ENCODE measurements at regions not wholly inside any gene's neighbourhood (a gene's known extent, or its start where the extent isn't known, plus 50 kb on each side); places are given as distances from the start of the nearest gene placed in this dataset.

- no peak for DNase-seq (ENCODE audit: low read depth in 2 of 2)
- no peaks in the 10 kb centered on the region for H3K9me3 ChIP-seq (ENCODE audit: control insufficient read depth, insufficient read depth, low read depth, low read length)
- peaks cover 18% of the 10 kb centered on the region for H3K4me1 ChIP-seq (ENCODE audit: control insufficient read depth, extremely low read depth, insufficient read depth, low read length)
- H3K27ac ChIP-seq (ENCODE audit: insufficient read depth, low read length), result no peak overlapping the region
- no peak overlapping the region for H3K4me3 ChIP-seq (replicated peaks in 1 of 4; ENCODE audit: control extremely low read depth in 1 of 4, insufficient read depth in 1 of 4, low read depth in 3 of 4, low read length in 4 of 4)
- H3K79me2 ChIP-seq (ENCODE audit: control insufficient read depth, insufficient read depth, low read length), result no peaks in the 10 kb centered on the region
- no peak overlapping the region for H3K4me2 ChIP-seq (ENCODE audit: extremely low read depth, insufficient read depth, low read length)
- TF ChIP-seq, protein P1, sequence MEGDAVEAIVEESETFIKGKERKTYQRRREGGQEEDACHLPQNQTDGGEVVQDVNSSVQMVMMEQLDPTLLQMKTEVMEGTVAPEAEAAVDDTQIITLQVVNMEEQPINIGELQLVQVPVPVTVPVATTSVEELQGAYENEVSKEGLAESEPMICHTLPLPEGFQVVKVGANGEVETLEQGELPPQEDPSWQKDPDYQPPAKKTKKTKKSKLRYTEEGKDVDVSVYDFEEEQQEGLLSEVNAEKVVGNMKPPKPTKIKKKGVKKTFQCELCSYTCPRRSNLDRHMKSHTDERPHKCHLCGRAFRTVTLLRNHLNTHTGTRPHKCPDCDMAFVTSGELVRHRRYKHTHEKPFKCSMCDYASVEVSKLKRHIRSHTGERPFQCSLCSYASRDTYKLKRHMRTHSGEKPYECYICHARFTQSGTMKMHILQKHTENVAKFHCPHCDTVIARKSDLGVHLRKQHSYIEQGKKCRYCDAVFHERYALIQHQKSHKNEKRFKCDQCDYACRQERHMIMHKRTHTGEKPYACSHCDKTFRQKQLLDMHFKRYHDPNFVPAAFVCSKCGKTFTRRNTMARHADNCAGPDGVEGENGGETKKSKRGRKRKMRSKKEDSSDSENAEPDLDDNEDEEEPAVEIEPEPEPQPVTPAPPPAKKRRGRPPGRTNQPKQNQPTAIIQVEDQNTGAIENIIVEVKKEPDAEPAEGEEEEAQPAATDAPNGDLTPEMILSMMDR (conservative IDR thresholded peaks at IDR 0.05 in 1 of 2, IDR thresholded peaks at IDR 0.05 in 1 of 2; ENCODE audit: low read depth in 1 of 2, low read length in 2 of 2), result no peak
- TF ChIP-seq EZH2 (IDR thresholded peaks at IDR 0.05; ENCODE audit: low read length, missing control alignments), result no peak
- no peak overlapping the region for H3K9ac ChIP-seq (ENCODE audit: insufficient read depth, low read length)
- H2AFZ ChIP-seq (ENCODE audit: low read length), result no peak overlapping the region
- H4K20me1 ChIP-seq (ENCODE audit: control insufficient read depth, extremely low read depth, insufficient read depth, low read length), result no peaks in the 10 kb centered on the region
- no peaks in the 10 kb centered on the region for H3K36me3 ChIP-seq (ENCODE audit: control insufficient read depth, insufficient read depth, low read length)
- no peaks in the 10 kb centered on the region for H3K27me3 ChIP-seq (ENCODE audit: control insufficient read depth, insufficient read depth, low read length)
Measured at GRCh38 chr2:133816037-133816436, 247.8 kb upstream of the NCKAP5 start.

DNA sequence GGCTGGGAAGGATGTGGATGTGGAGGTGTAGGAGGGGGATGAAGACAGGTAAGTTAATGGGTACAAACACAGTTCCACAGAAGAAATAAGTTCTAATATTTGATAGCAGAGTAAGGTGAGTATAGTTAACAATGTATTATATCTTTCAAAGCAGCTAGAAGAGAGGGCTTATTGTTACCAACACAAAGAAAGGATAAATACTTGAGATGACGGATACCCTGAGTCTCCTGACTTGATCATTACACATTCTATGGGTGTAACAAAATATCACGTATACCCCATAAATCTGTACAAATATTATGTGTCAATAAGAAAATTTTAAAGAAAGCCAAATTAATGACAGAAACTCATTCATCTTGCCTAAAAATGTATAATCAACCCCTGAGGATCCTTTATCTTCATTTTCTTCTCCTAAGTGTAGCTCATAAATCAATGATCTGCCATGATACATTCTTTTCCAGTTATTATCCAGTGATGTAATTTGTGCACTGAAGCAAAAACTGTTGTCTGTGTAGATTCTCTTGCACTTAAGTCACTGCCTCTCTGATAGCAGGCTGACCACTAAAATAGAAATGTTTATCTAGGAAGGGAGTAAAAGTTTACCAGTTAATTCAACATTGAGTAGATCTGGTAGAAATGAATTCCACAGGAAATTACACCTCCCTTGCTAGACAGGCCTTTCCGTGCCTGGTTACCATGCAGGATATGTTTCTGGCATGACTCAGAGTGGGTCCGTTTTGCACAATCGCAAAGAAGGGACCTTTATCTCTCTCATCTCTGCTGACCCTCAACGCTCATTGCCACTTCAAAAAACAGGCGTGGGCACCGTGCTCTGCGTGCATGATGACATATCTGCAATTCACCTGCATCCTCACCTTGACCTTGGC lies 249.7 kb upstream of the NCKAP5 start:
- no peaks in the 10 kb centered on the region for H4K20me1 ChIP-seq (ENCODE audit: control insufficient read depth, extremely low read depth, insufficient read depth, low read length)
- peak overlapping the region; percentile 59 for H3K27ac ChIP-seq (ENCODE audit: insufficient read depth, low read length)
- H2AFZ ChIP-seq (ENCODE audit: low read length), result no peak overlapping the region
- H3K9ac ChIP-seq (ENCODE audit: insufficient read depth, low read length), result no peak overlapping the region
- no peak overlapping the region for H3K4me3 ChIP-seq (replicated peaks in 1 of 4; ENCODE audit: control extremely low read depth in 1 of 4, insufficient read depth in 1 of 4, low read depth in 3 of 4, low read length in 4 of 4)
- no peaks in the 10 kb centered on the region for H3K36me3 ChIP-seq (ENCODE audit: control insufficient read depth, insufficient read depth, low read length)
- peak overlapping the region; percentile 39 for H3K4me2 ChIP-seq (ENCODE audit: extremely low read depth, insufficient read depth, low read length)
- peaks cover 22% of the 10 kb centered on the region for H3K4me1 ChIP-seq (ENCODE audit: control insufficient read depth, extremely low read depth, insufficient read depth, low read length)
- H3K27me3 ChIP-seq (ENCODE audit: control insufficient read depth, insufficient read depth, low read length), result no peaks in the 10 kb centered on the region
- peak; percentile 94 to 100 for DNase-seq (ENCODE audit: low read depth in 2 of 2)
- no peak for TF ChIP-seq EZH2 (IDR thresholded peaks at IDR 0.05; ENCODE audit: low read length, missing control alignments)
- TF ChIP-seq, protein P1 (conservative IDR thresholded peaks at IDR 0.05 in 1 of 2, IDR thresholded peaks at IDR 0.05 in 1 of 2; ENCODE audit: low read depth in 1 of 2, low read length in 2 of 2), result no peak
- H3K79me2 ChIP-seq (ENCODE audit: control insufficient read depth, insufficient read depth, low read length), result no peaks in the 10 kb centered on the region
- H3K9me3 ChIP-seq (ENCODE audit: control insufficient read depth, insufficient read depth, low read depth, low read length), result no peaks in the 10 kb centered on the region

- TF ChIP-seq, protein P1 (conservative IDR thresholded peaks at IDR 0.05 in 1 of 2, IDR thresholded peaks at IDR 0.05 in 1 of 2; ENCODE audit: low read depth in 1 of 2, low read length in 2 of 2), result no peak
- no peak for TF ChIP-seq EZH2 (IDR thresholded peaks at IDR 0.05; ENCODE audit: low read length, missing control alignments)
Measured at GRCh38 chr2:133818661-133819060, 250.4 kb upstream of the NCKAP5 start.

More at GRCh38 chr2:133818661-133819060, 250.4 kb upstream of the NCKAP5 start:
- Histone ChIP-seq H2AFZ (ENCODE audit: low read length) (no peak overlapping the region), H3K79me2 (ENCODE audit: control insufficient read depth, insufficient read depth, low read length) (no peaks in the 10 kb centered on the region), H4K20me1 (ENCODE audit: control insufficient read depth, extremely low read depth, insufficient read depth, low read length) (no peaks in the 10 kb centered on the region), H3K9me3 (ENCODE audit: control insufficient read depth, insufficient read depth, low read depth, low read length) (no peaks in the 10 kb centered on the region), H3K4me3 (replicated peaks in 1 of 4; ENCODE audit: control extremely low read depth in 1 of 4, insufficient read depth in 1 of 4, low read depth in 3 of 4, low read length in 4 of 4) (no peak overlapping the region), H3K4me2 (ENCODE audit: extremely low read depth, insufficient read depth, low read length) (peak overlapping the region; percentile 39), H3K9ac (ENCODE audit: insufficient read depth, low read length) (no peak overlapping the region), H3K27me3 (ENCODE audit: control insufficient read depth, insufficient read depth, low read length) (no peaks in the 10 kb centered on the region), H3K4me1 (ENCODE audit: control insufficient read depth, extremely low read depth, insufficient read depth, low read length) (peaks cover 18% of the 10 kb centered on the region), H3K27ac (ENCODE audit: insufficient read depth, low read length) (peak overlapping the region; percentile 36), H3K36me3 (ENCODE audit: control insufficient read depth, insufficient read depth, low read length) (no peaks in the 10 kb centered on the region)
- DNase-seq (ENCODE audit: low read depth in 2 of 2), result no peak
